CD4-positive, alpha-beta T cell treated with Interleukin-15 for 4 hours (primary cell): ENCODE measurements at regions not wholly inside any gene's neighbourhood (a gene's known extent, or its start where the extent isn't known, plus 50 kb on each side); places are given as distances from the start of the nearest gene placed in this dataset.
"Not testable (repeated sequence)": the region's sequence is repeated elsewhere in the genome, so short reads cannot be mapped to it uniquely, and the experiment has no call there.

Experiments
- DNase-seq: peaks from one replicate; pipeline ENCODE4 v3.0.0-alpha.2; 2020; ENCODE audit warnings: low spot score

- DNase-seq, result no peak
Observed at GRCh38 chr4:23533859-23534258, 356.0 kb downstream of the PPARGC1A start.

DNA sequence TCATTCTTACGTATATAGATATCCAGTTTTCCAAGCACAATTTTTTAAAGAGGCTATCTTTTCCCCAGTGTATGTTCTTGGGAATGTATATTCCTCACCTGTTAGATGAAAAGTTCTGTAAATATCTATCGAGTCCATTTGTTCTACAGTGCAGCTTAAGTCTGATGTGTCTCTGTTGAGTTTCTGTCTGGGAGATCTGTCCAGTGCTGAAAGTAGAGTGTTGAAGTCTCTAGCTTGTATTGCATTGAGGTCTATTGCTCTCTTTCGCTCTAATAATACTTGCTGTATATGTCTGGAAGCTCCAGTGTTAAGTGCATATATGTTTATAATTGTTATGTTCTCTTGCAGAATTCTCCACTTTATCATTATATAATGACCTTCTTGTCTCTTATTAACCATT, 373.1 kb downstream of the PPARGC1A start:
- no peak for DNase-seq

GRCh38 chr4:23504083-23504482, 385.8 kb downstream of the PPARGC1A start:
- no peak for DNase-seq

- DNase-seq, result no peak
Observed at GRCh38 chr4:23500894-23501449, 388.9 kb downstream of the PPARGC1A start.

- DNase-seq, result no peak
Observed at GRCh38 chr4:23485801-23486200, 404.0 kb downstream of the PPARGC1A start.

DNA sequence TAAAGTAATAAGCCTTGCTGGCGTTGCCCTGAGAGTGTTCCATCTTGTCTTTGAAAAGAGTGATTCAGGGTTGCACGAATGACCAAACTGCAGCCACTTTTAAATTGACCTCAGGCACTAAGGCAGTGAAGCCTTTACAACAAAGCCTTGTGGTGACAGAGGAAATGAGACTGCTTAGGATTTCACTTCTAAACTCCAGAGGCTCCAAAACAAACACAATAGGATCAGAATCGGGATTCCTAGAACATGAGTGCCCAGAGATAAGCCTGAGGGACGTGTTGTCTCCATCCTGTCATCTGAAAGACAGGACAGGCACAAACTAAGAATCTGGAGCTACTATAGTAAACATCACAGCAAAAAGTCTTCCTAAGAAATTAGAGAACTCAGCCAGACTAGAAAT, 405.2 kb downstream of the PPARGC1A start:
- no peak for DNase-seq

DNA sequence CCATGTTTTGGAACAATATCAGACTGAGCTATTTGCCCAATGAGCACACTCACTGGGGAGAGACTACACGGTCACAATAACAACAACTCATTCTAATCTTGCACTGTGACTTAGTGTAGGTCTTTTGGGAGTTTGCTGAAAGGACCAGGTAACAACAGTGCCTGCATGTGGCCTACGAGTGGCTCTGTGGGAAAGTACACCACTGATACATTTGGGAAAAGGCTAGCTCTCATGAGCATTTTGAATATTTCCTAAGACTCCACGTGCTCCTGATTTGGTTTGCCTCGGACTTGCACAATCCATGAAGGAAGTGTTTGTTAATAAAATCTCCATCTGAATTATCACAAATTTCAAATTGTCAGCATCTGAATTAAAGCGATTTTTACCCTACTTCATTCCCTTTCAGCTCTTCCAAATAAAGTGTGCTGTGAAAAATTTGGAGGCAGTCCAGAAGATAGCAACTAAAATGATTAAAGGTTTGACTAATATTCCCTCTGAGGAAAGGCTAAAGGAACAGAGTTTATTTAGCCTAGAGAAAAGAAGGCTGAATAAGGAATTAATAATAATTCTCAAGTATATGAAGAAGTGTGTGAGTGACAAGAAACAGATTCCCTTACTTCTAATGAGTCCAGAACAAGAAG, 406.4 kb downstream of the PPARGC1A start:
- no peak for DNase-seq

DNA sequence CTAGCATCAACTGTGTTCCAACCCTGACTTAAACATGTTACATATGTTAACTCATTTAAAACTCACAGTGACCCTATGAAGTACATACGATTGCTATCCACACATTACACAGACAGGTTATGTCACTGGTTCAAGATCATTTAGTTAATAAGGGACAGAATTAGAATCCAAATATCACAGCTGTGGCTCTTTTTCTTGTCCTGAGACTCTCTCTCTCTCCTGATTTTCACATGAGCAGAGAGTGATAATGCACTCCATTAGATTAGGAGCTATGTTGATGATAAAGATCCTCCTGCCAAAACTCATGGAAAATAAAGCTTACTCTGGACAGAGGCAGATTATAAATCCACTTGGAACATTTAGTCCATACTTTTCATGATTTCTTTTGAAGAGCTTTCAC, 408.3 kb downstream of the PPARGC1A start:
- DNase-seq, result no peak

DNA sequence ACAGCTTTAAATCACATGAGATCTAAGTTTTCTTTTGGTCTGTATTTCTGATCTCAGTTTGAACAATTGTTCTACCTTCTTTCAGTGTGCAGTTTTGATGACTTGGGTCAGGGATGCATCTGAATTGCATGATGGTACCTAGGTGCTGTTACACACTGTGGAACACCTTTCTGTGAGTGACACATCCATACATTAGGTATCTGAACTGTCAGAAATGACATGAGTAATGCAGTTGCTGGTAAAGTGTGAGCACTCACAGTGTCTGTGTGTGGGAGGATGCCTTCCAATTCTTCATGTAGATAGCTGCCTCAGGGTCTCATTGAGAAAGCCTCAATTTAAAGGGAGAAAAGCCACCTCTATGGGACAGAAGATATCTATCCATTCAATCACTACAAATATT, 411.9 kb downstream of the PPARGC1A start:
- no peak for DNase-seq

DNA sequence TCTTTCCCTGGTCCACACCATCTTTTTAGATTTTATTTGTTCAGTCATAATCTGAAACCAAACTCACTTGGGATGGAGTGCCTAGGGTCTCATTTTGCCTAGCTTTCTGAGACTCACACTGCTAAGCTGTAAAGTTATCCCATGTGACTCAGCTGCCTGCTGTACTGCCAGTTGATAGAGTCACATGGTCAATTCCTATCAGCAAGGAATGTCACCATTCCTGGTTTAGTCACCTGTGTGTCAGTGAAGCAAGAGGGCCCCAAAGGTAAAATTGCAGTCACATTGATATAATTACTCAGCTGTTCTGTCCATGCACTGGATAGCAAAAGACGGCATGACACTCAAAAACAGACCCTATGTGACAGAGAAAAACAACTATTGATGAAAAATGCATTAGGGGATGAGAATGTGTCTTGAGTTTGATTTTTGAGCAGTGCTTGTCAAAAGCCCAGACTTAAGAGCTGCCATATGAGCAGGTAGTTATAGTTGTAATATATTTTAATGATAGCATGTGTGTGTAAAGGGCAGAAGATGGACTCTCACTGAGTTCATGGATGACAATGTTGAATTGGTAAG, 413.2 kb downstream of the PPARGC1A start:
- no peak for DNase-seq

- DNase-seq, result no peak
Observed at GRCh38 chr4:23463071-23463470, 426.8 kb downstream of the PPARGC1A start.

DNA sequence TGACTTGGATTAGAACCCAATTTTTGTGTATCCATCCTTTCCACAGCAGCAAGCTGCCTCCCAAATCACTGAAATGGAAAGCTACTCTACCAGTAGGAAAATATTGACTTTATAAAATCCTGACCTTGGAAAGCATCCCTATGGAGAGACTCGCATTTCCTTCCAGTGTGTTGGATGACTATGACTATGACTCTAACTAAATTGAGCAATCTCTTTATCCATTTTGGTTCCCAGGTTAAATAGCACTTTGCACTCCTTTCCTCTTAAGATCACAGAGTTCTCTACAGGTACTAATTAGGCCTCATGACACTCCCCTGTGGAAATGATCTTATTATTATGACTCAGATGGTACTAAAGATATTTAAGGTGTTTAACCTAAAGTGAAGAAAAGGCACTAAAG, 431.8 kb downstream of the PPARGC1A start:
- no peak for DNase-seq

DNA sequence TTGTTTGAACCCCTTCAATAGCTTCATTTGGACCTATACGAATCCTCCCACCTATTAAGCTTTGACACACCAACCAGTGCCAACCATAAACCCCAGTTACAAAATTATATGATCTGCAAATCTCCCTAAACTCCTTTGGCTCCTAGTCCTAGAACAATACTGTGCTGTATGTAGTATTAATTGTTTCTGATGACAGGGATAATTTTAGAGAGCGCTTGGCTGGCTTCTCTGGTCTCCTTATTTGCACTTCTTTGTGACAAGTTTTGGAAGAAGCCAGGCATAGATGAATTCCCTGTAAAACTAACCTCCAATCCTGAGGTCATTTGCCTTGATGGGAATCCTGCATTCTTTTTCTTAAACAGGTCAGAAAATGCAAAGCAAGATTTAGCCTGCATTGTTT, 433.0 kb downstream of the PPARGC1A start:
- no peak for DNase-seq

GRCh38 chr4:23455456-23456158, 434.2 kb downstream of the PPARGC1A start:
- DNase-seq, result no peak

- DNase-seq, result no peak
Observed at GRCh38 chr4:23441530-23442069, 448.2 kb downstream of the PPARGC1A start.

DNA sequence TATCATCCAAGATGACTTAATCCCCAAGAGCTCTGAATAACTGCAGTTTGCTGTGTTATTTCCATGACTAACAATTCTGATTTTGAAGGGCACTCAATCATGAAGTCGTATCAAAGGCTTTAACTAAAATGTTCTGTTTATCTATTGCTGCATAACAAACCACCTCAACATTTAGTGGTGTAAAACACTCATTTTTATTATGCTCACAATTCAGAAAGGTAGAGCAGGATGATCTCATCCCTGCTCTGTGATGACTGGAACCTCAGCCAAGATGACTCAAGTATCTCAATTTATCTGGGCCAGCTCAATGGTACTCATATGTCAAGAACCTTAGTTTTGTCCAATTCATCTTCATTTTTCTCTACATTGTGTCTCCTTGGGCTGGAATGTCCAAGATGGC, 451.1 kb downstream of the PPARGC1A start:
- no peak for DNase-seq

- no peak for DNase-seq
Observed at GRCh38 chr4:23429497-23429896, 460.4 kb downstream of the PPARGC1A start.

DNA sequence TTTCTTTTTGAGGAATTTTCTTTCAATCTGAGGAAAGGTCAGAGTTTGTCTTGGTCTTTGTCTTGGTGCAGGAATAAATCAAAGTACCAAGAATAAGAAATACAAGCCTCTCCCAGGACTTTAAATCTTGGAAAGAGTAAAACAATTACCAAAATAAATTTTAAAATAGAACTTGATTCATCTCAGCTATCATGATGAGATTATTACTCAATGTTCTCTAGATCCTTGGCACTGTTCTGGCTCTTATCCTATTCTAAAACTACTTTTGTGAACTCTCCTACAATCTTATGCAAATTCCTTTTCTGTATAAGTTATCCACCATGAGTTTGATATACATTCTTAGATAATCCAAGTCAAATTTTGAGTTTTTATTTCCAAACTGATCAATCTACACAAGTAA, 464.3 kb downstream of the PPARGC1A start:
- DNase-seq, result no peak

DNA sequence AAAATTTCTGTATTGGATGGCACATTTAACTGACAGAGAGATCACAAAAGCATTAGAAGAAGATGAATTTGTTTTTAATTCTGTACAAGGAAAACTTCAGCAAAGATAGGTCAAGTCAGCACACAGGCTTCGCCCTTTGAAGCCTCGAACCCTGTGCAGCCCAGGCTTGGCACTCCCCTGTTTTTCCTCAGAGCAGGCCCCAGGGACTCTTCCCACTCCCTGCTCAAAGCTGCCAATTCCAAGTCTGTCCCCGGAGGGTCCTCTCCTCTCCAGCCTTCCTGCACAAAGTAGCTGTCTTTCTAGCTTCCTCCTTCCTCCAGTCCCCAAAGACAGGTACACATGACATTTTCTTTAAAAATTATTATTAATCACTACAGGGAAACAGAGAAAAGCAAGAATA, 466.3 kb downstream of the PPARGC1A start:
- DNase-seq, result no peak

DNA sequence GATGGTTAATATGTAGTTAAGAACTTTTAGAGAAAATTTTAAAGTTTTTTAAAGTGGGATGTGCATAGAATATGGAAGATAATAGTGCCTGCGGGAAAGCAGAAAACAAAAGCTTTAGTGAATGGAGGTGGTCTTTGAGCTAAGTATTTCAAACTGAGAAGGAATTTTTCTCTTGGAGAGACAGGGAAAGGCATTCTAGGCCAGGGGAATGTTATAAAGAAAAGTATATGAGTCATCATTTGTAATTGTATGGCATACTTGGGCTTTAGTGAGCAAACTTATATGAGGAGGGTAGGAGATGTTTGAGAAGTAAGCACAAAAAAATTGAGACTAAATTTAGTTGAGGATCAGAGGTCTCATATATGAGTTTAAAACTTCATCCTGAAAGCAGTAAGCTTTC, 467.0 kb downstream of the PPARGC1A start:
- DNase-seq, result no peak

DNA sequence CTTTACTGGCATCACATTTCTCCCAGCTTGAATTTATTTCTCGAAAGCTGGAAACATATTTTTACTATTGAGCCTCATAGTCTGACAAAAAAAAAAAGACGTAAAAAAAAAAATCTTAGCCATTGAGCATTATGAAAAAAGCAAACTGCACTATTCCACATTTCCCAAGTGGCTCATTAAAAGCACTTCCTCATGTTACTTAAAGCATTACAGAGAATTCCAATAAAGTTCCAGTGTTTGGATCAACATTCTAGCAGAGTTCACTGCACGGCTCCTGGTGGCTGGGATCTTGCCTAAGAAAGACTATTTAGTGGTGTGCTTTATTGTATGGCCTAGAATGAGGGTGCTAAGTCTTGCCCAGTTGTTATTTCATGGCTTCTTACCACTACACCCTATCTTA, 476.2 kb downstream of the PPARGC1A start:
- no peak for DNase-seq

DNA sequence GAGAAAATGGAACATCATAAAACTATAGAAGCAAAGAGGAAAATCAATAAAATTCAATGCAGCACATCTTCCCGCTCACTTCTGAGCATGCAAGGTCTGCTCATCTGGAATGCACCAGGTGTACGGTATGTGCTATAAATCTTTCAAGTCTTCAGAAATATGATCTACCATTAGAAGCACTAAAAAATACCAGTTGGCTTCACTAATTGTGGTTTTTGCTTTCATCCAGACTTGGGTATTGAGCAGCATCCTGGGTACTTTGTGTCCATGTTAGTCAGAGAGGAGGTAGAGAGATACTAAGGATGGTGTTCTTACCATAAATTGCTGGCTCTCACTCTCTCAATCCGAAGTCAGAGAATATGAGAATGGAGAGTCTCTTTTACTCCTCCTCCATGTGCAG, 477.1 kb downstream of the PPARGC1A start:
- DNase-seq, result no peak

DNA sequence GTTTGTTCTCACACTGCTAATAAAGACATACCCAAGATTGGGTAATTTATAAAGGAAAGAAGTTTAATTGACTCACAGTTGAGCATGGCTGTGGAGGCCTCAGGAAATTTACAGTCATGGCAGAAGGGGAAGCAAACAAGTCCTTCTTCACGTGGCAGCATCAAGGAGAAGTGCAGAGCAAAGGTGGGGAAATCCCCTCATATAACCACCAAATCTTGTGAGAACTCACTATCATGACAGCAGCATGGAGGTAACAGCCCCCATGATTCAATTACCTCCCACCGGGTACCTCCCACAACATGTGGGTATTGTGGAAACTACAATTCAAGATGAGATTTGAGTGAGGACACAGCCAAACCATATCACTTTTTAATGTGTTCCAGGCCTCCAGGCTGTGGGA, 480.9 kb downstream of the PPARGC1A start:
- DNase-seq, result not testable (repeated sequence)
